ENCODE measurements at regions not wholly inside any gene's neighbourhood (a gene's known extent, or its start where the extent isn't known, plus 50 kb on each side); places are given as distances from the start of the nearest gene placed in this dataset.
"Not testable (repeated sequence)": the region's sequence is repeated elsewhere in the genome, so short reads cannot be mapped to it uniquely, and the experiment has no call there.

GRCh38 chr5:84885485-84886258, 501.0 kb upstream of the EDIL3 start:
- DNase-seq, result no peak
- H3K4me3 Mint-ChIP-seq, result no peak overlapping the region
- H3K27ac Mint-ChIP-seq, result no peak overlapping the region
- peaks cover 0 to 5% of the 10 kb centered on the region in 2 donors for H3K9me3 Mint-ChIP-seq
- H3K4me1 Mint-ChIP-seq, result no peaks in the 10 kb centered on the region
- no peak for ATAC-seq
- H3K27me3 Mint-ChIP-seq, result no peaks in the 10 kb centered on the region

GRCh38 chr5:84881737-84882136, 497.1 kb upstream of the EDIL3 start:
- H3K4me1 Mint-ChIP-seq, result no peaks in the 10 kb centered on the region

GRCh38 chr5:84874196-84874595, 489.5 kb upstream of the EDIL3 start:
- Mint-ChIP-seq H3K9me3 (peaks cover 0 to 7% of the 10 kb centered on the region in 2 donors), H3K27me3 (no peaks in the 10 kb centered on the region), H3K4me1 (no peaks in the 10 kb centered on the region), H3K4me3 (no peak overlapping the region), H3K27ac (no peak overlapping the region)
- ATAC-seq (no peak), DNase-seq (no peak)

More at GRCh38 chr5:84881737-84882136, 497.1 kb upstream of the EDIL3 start:
- Mint-ChIP-seq H3K4me3 (no peak overlapping the region), H3K9me3 (peaks cover 4 to 7% of the 10 kb centered on the region in 2 donors), H3K27ac (no peak overlapping the region), H3K27me3 (no peaks in the 10 kb centered on the region)
- ATAC-seq (no peak), DNase-seq (no peak)

- Mint-ChIP-seq H3K4me3 (no peak overlapping the region), H3K27ac (no peak overlapping the region), H3K9me3 (no peaks in the 10 kb centered on the region), H3K27me3 (no peaks in the 10 kb centered on the region), H3K4me1 (no peaks in the 10 kb centered on the region)
- DNase-seq (no peak), ATAC-seq (no peak)
Observed at GRCh38 chr5:84872768-84873167, 488.1 kb upstream of the EDIL3 start.

GRCh38 chr5:84870369-84870768, 485.7 kb upstream of the EDIL3 start:
- H3K4me1 Mint-ChIP-seq, result no peaks in the 10 kb centered on the region
- DNase-seq, result no peak
- H3K4me3 Mint-ChIP-seq, result no peak overlapping the region
- H3K27ac Mint-ChIP-seq, result no peak overlapping the region
- no peak for ATAC-seq
- no peaks in the 10 kb centered on the region for H3K9me3 Mint-ChIP-seq
- H3K27me3 Mint-ChIP-seq, result no peaks in the 10 kb centered on the region

- no peaks in the 10 kb centered on the region for H3K27me3 Mint-ChIP-seq
- H3K9me3 Mint-ChIP-seq, result no peaks in the 10 kb centered on the region
- DNase-seq, result no peak
- H3K27ac Mint-ChIP-seq, result no peak overlapping the region
- no peak for ATAC-seq
- H3K4me1 Mint-ChIP-seq, result no peaks in the 10 kb centered on the region
- H3K4me3 Mint-ChIP-seq, result no peak overlapping the region
Observed at GRCh38 chr5:84869675-84870074, 485.0 kb upstream of the EDIL3 start.

- ATAC-seq, H3K27ac Mint-ChIP-seq, H3K27me3 Mint-ChIP-seq, H3K4me3 Mint-ChIP-seq, H3K4me1 Mint-ChIP-seq, DNase-seq: not testable (repeated sequence)
- H3K9me3 Mint-ChIP-seq, result peaks cover 10 to 22% of the 10 kb centered on the region in 2 donors
Observed at GRCh38 chr5:84863936-84864335, 479.3 kb upstream of the EDIL3 start.

GRCh38 chr5:84863020-84863419, 478.3 kb upstream of the EDIL3 start:
- DNase-seq (no peak), ATAC-seq (no peak)
- Mint-ChIP-seq H3K27me3 (no peaks in the 10 kb centered on the region), H3K4me1 (no peaks in the 10 kb centered on the region), H3K9me3 (peaks cover 10 to 22% of the 10 kb centered on the region in 2 donors), H3K27ac (no peak overlapping the region), H3K4me3 (no peak overlapping the region)

GRCh38 chr5:84862132-84862531, 477.5 kb upstream of the EDIL3 start:
- DNase-seq, result no peak
- no peak for ATAC-seq
- no peaks in the 10 kb centered on the region for H3K27me3 Mint-ChIP-seq

GRCh38 chr5:84861306-84861705, 476.6 kb upstream of the EDIL3 start:
- ATAC-seq (no peak), DNase-seq (no peak)
- H3K27ac Mint-ChIP-seq, result no peak overlapping the region
- H3K27me3 Mint-ChIP-seq, result no peaks in the 10 kb centered on the region
- H3K4me1 Mint-ChIP-seq, result no peaks in the 10 kb centered on the region
- H3K4me3 Mint-ChIP-seq, result no peak overlapping the region
- H3K9me3 Mint-ChIP-seq, result peaks cover 15 to 22% of the 10 kb centered on the region in 2 donors

More at GRCh38 chr5:84862132-84862531, 477.5 kb upstream of the EDIL3 start:
- Mint-ChIP-seq H3K4me1 (no peaks in the 10 kb centered on the region), H3K27ac (no peak overlapping the region), H3K4me3 (no peak overlapping the region), H3K9me3 (peaks cover 14 to 22% of the 10 kb centered on the region in 2 donors)

- ATAC-seq (no peak), DNase-seq (no peak)
- Mint-ChIP-seq H3K9me3 (peaks cover 15 to 22% of the 10 kb centered on the region in 2 donors), H3K27ac (no peak overlapping the region), H3K4me1 (no peaks in the 10 kb centered on the region), H3K4me3 (no peak overlapping the region), H3K27me3 (no peaks in the 10 kb centered on the region)
Observed at GRCh38 chr5:84859056-84859455, 474.4 kb upstream of the EDIL3 start.

- H3K9me3 Mint-ChIP-seq, result peaks cover 5 to 6% of the 10 kb centered on the region in 2 donors
- no peaks in the 10 kb centered on the region for H3K27me3 Mint-ChIP-seq
- ATAC-seq, result no peak
- no peak overlapping the region for H3K4me3 Mint-ChIP-seq
- no peaks in the 10 kb centered on the region for H3K4me1 Mint-ChIP-seq
- H3K27ac Mint-ChIP-seq, result no peak overlapping the region
- no peak for DNase-seq
Observed at GRCh38 chr5:84831701-84832100, 447.0 kb upstream of the EDIL3 start.

GRCh38 chr5:84830265-84830664, 445.6 kb upstream of the EDIL3 start:
- Mint-ChIP-seq H3K4me3 (no peak overlapping the region), H3K4me1 (no peaks in the 10 kb centered on the region), H3K27me3 (no peaks in the 10 kb centered on the region), H3K27ac (no peak overlapping the region), H3K9me3 (peaks cover 5 to 6% of the 10 kb centered on the region in 2 donors)
- DNase-seq (no peak), ATAC-seq (no peak)

GRCh38 chr5:84825606-84826005, 440.9 kb upstream of the EDIL3 start:
- H3K27ac Mint-ChIP-seq, result no peak overlapping the region
- DNase-seq, result no peak
- H3K4me1 Mint-ChIP-seq, result no peaks in the 10 kb centered on the region
- no peak overlapping the region for H3K4me3 Mint-ChIP-seq
- H3K27me3 Mint-ChIP-seq, result no peaks in the 10 kb centered on the region
- no peak for ATAC-seq
- peaks cover 0 to 6% of the 10 kb centered on the region in 2 donors for H3K9me3 Mint-ChIP-seq

- no peak overlapping the region for H3K4me3 Mint-ChIP-seq
- no peaks in the 10 kb centered on the region for H3K4me1 Mint-ChIP-seq
- ATAC-seq (no peak), DNase-seq (no peak)
- no peaks in the 10 kb centered on the region for H3K27me3 Mint-ChIP-seq
- H3K9me3 Mint-ChIP-seq, result no peaks in the 10 kb centered on the region
- H3K27ac Mint-ChIP-seq, result no peak overlapping the region
Observed at GRCh38 chr5:84821924-84822323, 437.2 kb upstream of the EDIL3 start.

GRCh38 chr5:84817953-84818352, 433.3 kb upstream of the EDIL3 start:
- Mint-ChIP-seq H3K27me3 (no peaks in the 10 kb centered on the region), H3K4me1 (no peaks in the 10 kb centered on the region), H3K27ac (no peak overlapping the region), H3K9me3 (peaks cover 4 to 5% of the 10 kb centered on the region in 2 donors), H3K4me3 (no peak overlapping the region)
- DNase-seq (no peak), ATAC-seq (no peak)

All from stimulated activated naive CD8-positive, alpha-beta T cell treated with anti-CD3 and anti-CD28 coated beads, Interleukin-15, amount 100 ng/mL, for 72 hours (primary cell).